Calu3 (cell line): ENCODE measurements at regions not wholly inside any gene's neighbourhood (a gene's known extent, or its start where the extent isn't known, plus 50 kb on each side); places are given as distances from the start of the nearest gene placed in this dataset.
"Not testable (repeated sequence)": the region's sequence is repeated elsewhere in the genome, so short reads cannot be mapped to it uniquely, and the experiment has no call there.

Experiments
- BruUV-seq: library from RNA; stranded (reverse); fragments of 400-500 nt; replicated peaks from 2 replicates; lab custom pipeline; 2021; lab: Mats Ljungman, UMichigan
- CTCF ChIA-PET: fragments of 300-600 bp; sonication (Branson Sonifier 250); formaldehyde crosslinking; loops from one replicate; lab custom pipeline; 2022; ENCODE audit warnings: antibody characterized with exemption; lab: Charles Lee
- DNase-seq: peaks from one replicate; pipeline ENCODE4 v3.0.0; 2022
- H3K27ac Mint-ChIP-seq: one replicate; pipeline ENCODE4 v1.8.0; 2022; ENCODE audit warnings: mixed read lengths; ENCODE audit not compliant: unreplicated experiment
- H3K27me3 Mint-ChIP-seq: one replicate; pipeline ENCODE4 v1.8.0; 2022; ENCODE audit warnings: mixed read lengths; ENCODE audit not compliant: unreplicated experiment
- H3K36me3 Mint-ChIP-seq: one replicate; pipeline ENCODE4 v1.8.0; 2022; ENCODE audit warnings: mild to moderate bottlenecking, moderate library complexity, mixed read lengths; ENCODE audit not compliant: insufficient read depth, unreplicated experiment
- H3K4me1 Mint-ChIP-seq: one replicate; pipeline ENCODE4 v1.8.0; 2022; ENCODE audit warnings: mild to moderate bottlenecking, low read depth, mixed read lengths; ENCODE audit not compliant: unreplicated experiment
- H3K4me3 Mint-ChIP-seq: one replicate; pipeline ENCODE4 v1.8.0; 2022; ENCODE audit warnings: mild to moderate bottlenecking, low read depth, moderate library complexity, mixed read lengths; ENCODE audit not compliant: unreplicated experiment
- H3K9me3 Mint-ChIP-seq: one replicate; pipeline ENCODE4 v1.8.0; 2022; ENCODE audit warnings: low read depth, mixed read lengths; ENCODE audit not compliant: unreplicated experiment
- intact Hi-C: fragments of 100-400 bp; cut with micrococcal nuclease; formaldehyde crosslinking; loops from one replicate; pipeline ENCODE4 v1.10.0; 2022; ENCODE audit not compliant: unreplicated experiment
- TF ChIP-seq, protein P1 (sequence below): fragments of 200-600 bp; IDR thresholded peaks from one replicate; pipeline ENCODE4 v1.8.0; 2022; ENCODE audit warnings: antibody characterized with exemption; ENCODE audit not compliant: unreplicated experiment

DNA sequence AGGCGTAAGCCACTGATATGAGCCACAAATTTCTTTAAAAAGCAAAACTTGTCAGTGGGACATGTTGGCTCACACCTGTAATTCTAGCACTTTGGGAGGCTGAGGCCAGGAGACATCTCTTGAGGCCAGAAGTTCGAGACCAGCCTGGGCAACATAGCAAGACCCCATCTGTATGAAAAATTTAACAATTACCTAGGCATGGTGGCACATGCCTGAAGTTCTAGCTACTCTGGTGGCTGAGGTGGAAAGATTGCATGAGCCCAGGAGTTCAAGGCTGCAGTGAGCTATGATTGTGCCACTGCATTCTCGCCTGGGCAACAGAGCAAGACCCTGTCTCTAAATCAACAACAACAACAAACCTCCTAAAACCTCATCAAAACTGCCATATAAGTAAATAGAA lies 147.6 kb upstream of the BARHL2 start:
- Mint-ChIP-seq H3K36me3 (no peaks in the 10 kb centered on the region), H3K4me1 (no peaks in the 10 kb centered on the region), H3K4me3 (no peak overlapping the region), H3K9me3 (no peaks in the 10 kb centered on the region), H3K27ac (no peak overlapping the region), H3K27me3 (no peaks in the 10 kb centered on the region)
- TF ChIP-seq, protein P1, sequence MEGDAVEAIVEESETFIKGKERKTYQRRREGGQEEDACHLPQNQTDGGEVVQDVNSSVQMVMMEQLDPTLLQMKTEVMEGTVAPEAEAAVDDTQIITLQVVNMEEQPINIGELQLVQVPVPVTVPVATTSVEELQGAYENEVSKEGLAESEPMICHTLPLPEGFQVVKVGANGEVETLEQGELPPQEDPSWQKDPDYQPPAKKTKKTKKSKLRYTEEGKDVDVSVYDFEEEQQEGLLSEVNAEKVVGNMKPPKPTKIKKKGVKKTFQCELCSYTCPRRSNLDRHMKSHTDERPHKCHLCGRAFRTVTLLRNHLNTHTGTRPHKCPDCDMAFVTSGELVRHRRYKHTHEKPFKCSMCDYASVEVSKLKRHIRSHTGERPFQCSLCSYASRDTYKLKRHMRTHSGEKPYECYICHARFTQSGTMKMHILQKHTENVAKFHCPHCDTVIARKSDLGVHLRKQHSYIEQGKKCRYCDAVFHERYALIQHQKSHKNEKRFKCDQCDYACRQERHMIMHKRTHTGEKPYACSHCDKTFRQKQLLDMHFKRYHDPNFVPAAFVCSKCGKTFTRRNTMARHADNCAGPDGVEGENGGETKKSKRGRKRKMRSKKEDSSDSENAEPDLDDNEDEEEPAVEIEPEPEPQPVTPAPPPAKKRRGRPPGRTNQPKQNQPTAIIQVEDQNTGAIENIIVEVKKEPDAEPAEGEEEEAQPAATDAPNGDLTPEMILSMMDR: no peak
- intact Hi-C loops: loop anchor here (10.0 kb wide), 1 partner anchor 50 kb away; no protein-coding TSS in a partner anchor
- DNase-seq: no peak
- BruUV-seq: no TSS peak
- CTCF ChIA-PET: no interaction called here

DNA sequence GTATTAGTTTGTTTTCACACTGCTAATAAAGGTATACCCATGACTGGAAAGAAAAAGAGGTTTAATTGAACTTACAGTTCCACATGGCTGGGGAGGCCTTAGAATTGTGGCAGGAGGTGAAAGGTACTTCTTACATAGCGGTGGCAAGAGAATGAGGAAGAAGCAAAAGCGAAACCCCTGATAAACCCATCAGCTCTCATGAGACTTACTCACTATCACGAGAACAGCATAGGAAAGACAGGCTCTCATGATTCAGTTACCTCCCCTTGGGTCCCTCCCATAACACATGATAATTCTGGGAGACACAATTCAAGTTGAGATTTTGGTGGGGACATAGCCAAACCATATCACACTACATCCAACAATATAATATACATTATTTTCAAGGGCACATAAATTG lies 145.7 kb upstream of the BARHL2 start:
- TF ChIP-seq, protein P1: no peak
- no peaks in the 10 kb centered on the region for H3K36me3 Mint-ChIP-seq

DNA sequence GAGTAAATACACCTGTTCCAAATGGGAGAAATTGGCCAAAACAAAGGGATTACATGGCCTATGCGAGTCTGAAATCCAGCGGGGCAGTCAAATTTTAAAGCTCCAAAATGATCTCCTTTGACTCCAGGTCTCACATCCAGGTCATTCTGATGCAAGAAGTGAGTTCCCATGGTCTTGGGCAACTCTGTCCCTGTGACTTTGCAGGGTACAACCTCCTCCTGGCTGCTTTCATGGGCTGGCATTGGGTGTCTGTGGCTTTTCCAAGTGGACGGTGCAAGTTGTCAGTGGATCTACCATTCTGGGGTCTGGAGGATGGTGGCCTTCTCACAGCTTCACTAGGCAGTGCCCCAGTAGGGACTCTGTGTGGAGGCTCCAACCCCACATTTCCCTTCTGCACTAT lies 144.3 kb upstream of the BARHL2 start:
- H3K4me1 Mint-ChIP-seq, H3K4me3 Mint-ChIP-seq, CTCF ChIA-PET, H3K27me3 Mint-ChIP-seq, H3K9me3 Mint-ChIP-seq, H3K36me3 Mint-ChIP-seq, H3K27ac Mint-ChIP-seq, BruUV-seq, DNase-seq: not testable (repeated sequence)
- intact Hi-C loops: loop anchor here (10.0 kb wide), 1 partner anchor 47 kb away; no protein-coding TSS in a partner anchor

More for the DNA sequence above, 145.7 kb upstream of the BARHL2 start:
- no peak for DNase-seq
- BruUV-seq: no TSS peak
- no peaks in the 10 kb centered on the region for H3K9me3 Mint-ChIP-seq
- no peaks in the 10 kb centered on the region for H3K4me1 Mint-ChIP-seq
- CTCF ChIA-PET: no interaction called here
- no peak overlapping the region for H3K4me3 Mint-ChIP-seq
- intact Hi-C loops: loop anchor here (10.0 kb wide), 1 partner anchor 48 kb away; no protein-coding TSS in a partner anchor
- H3K27me3 Mint-ChIP-seq: no peaks in the 10 kb centered on the region
- no peak overlapping the region for H3K27ac Mint-ChIP-seq

DNA sequence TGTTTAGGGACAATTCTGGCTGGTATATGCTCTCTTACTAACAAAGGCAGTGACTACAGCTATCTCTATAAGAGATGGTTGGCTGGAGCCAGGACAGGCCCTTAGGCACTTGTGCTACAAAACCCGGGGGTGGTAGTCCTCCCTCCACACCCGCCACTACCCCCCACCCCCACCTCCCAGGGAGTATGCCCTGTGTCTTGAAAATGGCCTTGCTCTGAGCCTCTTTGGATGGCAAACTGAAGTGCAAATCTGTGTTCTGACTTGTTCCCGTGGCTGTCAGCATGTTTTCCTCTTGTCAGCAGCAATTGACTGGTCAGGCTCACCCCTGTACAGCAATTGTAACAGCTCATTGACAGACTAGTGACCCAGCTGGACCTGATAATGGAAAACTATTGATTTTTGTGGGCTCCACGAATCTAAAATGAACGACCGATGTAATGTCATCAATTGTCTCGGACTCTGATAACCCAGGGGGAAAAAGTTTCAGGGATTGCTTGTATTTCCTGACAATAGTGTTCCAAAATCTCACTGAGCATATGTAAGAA lies 139.4 kb upstream of the BARHL2 start:
- BruUV-seq: no TSS peak

More for the DNA sequence above, 139.4 kb upstream of the BARHL2 start:
- intact Hi-C loops: no loop called here
- CTCF ChIA-PET: no interaction called here
- TF ChIP-seq, protein P1: no peak
- no peak for DNase-seq
- no peak overlapping the region for H3K27ac Mint-ChIP-seq
- peaks cover 2% of the 10 kb centered on the region for H3K9me3 Mint-ChIP-seq
- no peaks in the 10 kb centered on the region for H3K36me3 Mint-ChIP-seq
- H3K4me1 Mint-ChIP-seq: no peaks in the 10 kb centered on the region
- no peak overlapping the region for H3K4me3 Mint-ChIP-seq
- no peaks in the 10 kb centered on the region for H3K27me3 Mint-ChIP-seq
